ENCODE measurements at regions not wholly inside any gene's neighbourhood (a gene's known extent, or its start where the extent isn't known, plus 50 kb on each side); places are given as distances from the start of the nearest gene placed in this dataset.

DNA sequence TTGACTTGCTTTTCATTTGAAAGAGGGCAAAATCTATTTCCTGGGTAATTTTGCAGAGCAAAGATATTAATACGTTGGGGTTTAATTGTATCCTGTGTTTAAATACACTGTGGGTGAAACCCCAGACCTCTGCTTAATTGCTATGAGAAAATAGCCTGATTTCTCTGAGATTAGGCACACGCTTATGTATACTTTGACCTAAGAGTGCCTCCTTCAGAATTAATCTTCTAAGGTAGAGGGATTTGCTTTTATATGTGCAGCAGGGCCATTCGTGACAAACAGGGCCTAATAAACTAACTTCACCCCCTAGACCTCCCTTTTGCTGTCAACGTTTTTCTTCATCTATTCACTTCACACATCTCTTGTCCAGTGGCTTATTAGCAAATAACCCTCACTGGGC, 216.9 kb upstream of the ADGRL2 start:
- no peak overlapping the region for H2AFZ ChIP-seq (ENCODE audit: low read length)

More for the DNA sequence above, 216.9 kb upstream of the ADGRL2 start:
- H2BK5ac ChIP-seq (ENCODE audit: low read depth, low read length): no peak overlapping the region
- no peak overlapping the region for H3K9ac ChIP-seq (replicated peaks in 1 of 4; ENCODE audit: extremely low read depth in 1 of 4, low read depth in 3 of 4, low read length in 3 of 4)
- no peak overlapping the region for H3K23ac ChIP-seq (ENCODE audit: insufficient read length)
- FAIRE-seq (no peak), DNase-seq (ENCODE audit: low read depth in 1 of 2, low spot score in 2 of 2) (no peak)
- H3K14ac ChIP-seq (ENCODE audit: insufficient read length): no peak overlapping the region
- H3K27me3 ChIP-seq (replicated peaks in 1 of 4; ENCODE audit: control insufficient read depth in 3 of 4, extremely low read depth in 1 of 4, insufficient read depth in 3 of 4, low read length in 3 of 4): no peaks in the 10 kb centered on the region
- H3K9me3 ChIP-seq (ENCODE audit: insufficient read depth in 2 of 2, low read depth in 1 of 2, low read length in 1 of 2): no peaks in the 10 kb centered on the region
- no peak overlapping the region for H2BK15ac ChIP-seq (ENCODE audit: low read length)
- no peaks in the 10 kb centered on the region for H3K36me3 ChIP-seq (ENCODE audit: control insufficient read depth in 2 of 4, insufficient read depth in 4 of 4, low read length in 3 of 4)
- no peak overlapping the region for H3K4ac ChIP-seq (replicated peaks; ENCODE audit: insufficient read length, low read depth, low read length)
- H2BK120ac ChIP-seq (replicated peaks; ENCODE audit: low read depth, low read length): no peak overlapping the region
- no peak for TF ChIP-seq CTBP2 (IDR thresholded peaks at IDR 0.05; ENCODE audit: borderline replicate concordance, insufficient read depth, insufficient read length, low read length)
- TF ChIP-seq RXRA (IDR thresholded peaks at IDR 0.05; ENCODE audit: insufficient read depth, low read depth, low read length): no peak
- TF ChIP-seq HDAC6 (IDR thresholded peaks at IDR 0.05; ENCODE audit: low read depth, low read length): no peak
- TF ChIP-seq, protein P1, sequence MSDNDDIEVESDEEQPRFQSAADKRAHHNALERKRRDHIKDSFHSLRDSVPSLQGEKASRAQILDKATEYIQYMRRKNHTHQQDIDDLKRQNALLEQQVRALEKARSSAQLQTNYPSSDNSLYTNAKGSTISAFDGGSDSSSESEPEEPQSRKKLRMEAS (IDR thresholded peaks at IDR 0.05): no peak
- TF ChIP-seq, protein P2, sequence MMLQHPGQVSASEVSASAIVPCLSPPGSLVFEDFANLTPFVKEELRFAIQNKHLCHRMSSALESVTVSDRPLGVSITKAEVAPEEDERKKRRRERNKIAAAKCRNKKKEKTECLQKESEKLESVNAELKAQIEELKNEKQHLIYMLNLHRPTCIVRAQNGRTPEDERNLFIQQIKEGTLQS (IDR thresholded peaks at IDR 0.05; ENCODE audit: insufficient read depth, low read depth, low read length): no peak
- no peaks in the 10 kb centered on the region for H3K23me2 ChIP-seq (ENCODE audit: low read depth, low read length)
- H3K79me2 ChIP-seq (ENCODE audit: control insufficient read depth in 1 of 2, insufficient read depth in 2 of 2, low read length in 2 of 2): no peaks in the 10 kb centered on the region
- no peak overlapping the region for H4K8ac ChIP-seq (ENCODE audit: extremely low read depth, insufficient read depth, low read length)
- no peak overlapping the region for H3K18ac ChIP-seq (ENCODE audit: extremely low read depth, low read length)
- no peak overlapping the region for H3K4me3 ChIP-seq (ENCODE audit: extremely low read depth in 1 of 4, insufficient read depth in 2 of 4, low read depth in 3 of 4, low read length in 4 of 4)
- 77% methylated on average over 4 of the region's 4 CpGs; no CpG with 5 or more reads in 1 of the 2 experiments for WGBS, 2 experiments (ENCODE audit: extremely low coverage in 1 of 2, insufficient coverage in 1 of 2, insufficient read length in 1 of 2, insufficient replicate concordance in 2 of 2, low coverage in 1 of 2, low lambda C conversion rate in 2 of 2, missing lambda C conversion rate in 1 of 2)
- no peak overlapping the region for H2BK20ac ChIP-seq (ENCODE audit: low read length)
- H3K27ac ChIP-seq (ENCODE audit: low read depth, low read length): no peak overlapping the region
- peaks cover 0 to 5% (median 2%) of the 10 kb centered on the region in 4 experiments; a peak in 3 of 7 replicates for H3K4me1 ChIP-seq (replicated peaks in 1 of 4; ENCODE audit: control insufficient read depth in 3 of 4, insufficient read depth in 4 of 4, low read length in 3 of 4)
- ChIA-PET CTCF (ENCODE audit: partially characterized antibody) (interaction anchor here (0.9 to 1.4 kb wide), 3 partner anchors 21 to 278 kb away, joined by 3 read pairs; no protein-coding TSS in a partner anchor), POLR2A (ENCODE audit: partially characterized antibody) (interaction anchor here (1.2 kb wide), 1 partner anchor 217 kb away, joined by 3 read pairs; the partner anchor contains the start of gene ADGRL2)
- no peaks in the 10 kb centered on the region for H4K20me1 ChIP-seq (replicated peaks in 1 of 2; ENCODE audit: control insufficient read depth in 1 of 2, insufficient read depth in 2 of 2, low read length in 2 of 2)
- no peak overlapping the region for H4K5ac ChIP-seq (ENCODE audit: insufficient read length, low read depth, low read length)
- no peaks in the 10 kb centered on the region for H3K79me1 ChIP-seq (ENCODE audit: low read depth, low read length)
- H3K4me2 ChIP-seq (ENCODE audit: insufficient read depth in 1 of 2, low read depth in 2 of 2, low read length in 2 of 2): no peak overlapping the region
- H4K91ac ChIP-seq (replicated peaks; ENCODE audit: insufficient read length, low read length): no peak overlapping the region
- H2BK12ac ChIP-seq (ENCODE audit: low read depth, low read length): no peak overlapping the region
- no peak overlapping the region for H3K56ac ChIP-seq (replicated peaks; ENCODE audit: insufficient read length, low read depth, low read length)
- no peak overlapping the region for H2AK5ac ChIP-seq (ENCODE audit: low read depth, low read length)

Data from H1 (cell line).